ENCODE measurements at regions not wholly inside any gene's neighbourhood (a gene's known extent, or its start where the extent isn't known, plus 50 kb on each side); places are given as distances from the start of the nearest gene placed in this dataset.
"Not testable (repeated sequence)": the region's sequence is repeated elsewhere in the genome, so short reads cannot be mapped to it uniquely, and the experiment has no call there.

GRCh38 chr2:121818546-121818945 lies 63.1 kb downstream of the TSN start:
- DNase-seq (ENCODE audit: extremely low read depth, low read depth, low spot score), result no peak

- no peak for DNase-seq (ENCODE audit: extremely low read depth, low read depth, low spot score)
Observed at GRCh38 chr2:121819846-121820245, 64.4 kb downstream of the TSN start.

- no peak for DNase-seq (ENCODE audit: extremely low read depth, low read depth, low spot score)
Observed at GRCh38 chr2:121821476-121822158, 66.2 kb downstream of the TSN start.

GRCh38 chr2:121824264-121824663 lies 68.8 kb downstream of the TSN start:
- DNase-seq (ENCODE audit: extremely low read depth, low read depth, low spot score), result no peak

GRCh38 chr2:121825003-121825950 lies 69.8 kb downstream of the TSN start:
- no peak for DNase-seq (ENCODE audit: extremely low read depth, low read depth, low spot score)

- DNase-seq (ENCODE audit: extremely low read depth, low read depth, low spot score), result no peak
Observed at GRCh38 chr2:121826036-121826435, 70.6 kb downstream of the TSN start.

GRCh38 chr2:121828281-121828731 lies 72.9 kb downstream of the TSN start:
- no peak for DNase-seq (ENCODE audit: extremely low read depth, low read depth, low spot score)

GRCh38 chr2:121830809-121831208 lies 75.4 kb downstream of the TSN start:
- DNase-seq (ENCODE audit: extremely low read depth, low read depth, low spot score), result no peak

- no peak for DNase-seq (ENCODE audit: extremely low read depth, low read depth, low spot score)
Observed at GRCh38 chr2:121831841-121832240, 76.4 kb downstream of the TSN start.

GRCh38 chr2:121832412-121833357 lies 77.2 kb downstream of the TSN start:
- no peak for DNase-seq (ENCODE audit: extremely low read depth, low read depth, low spot score)

GRCh38 chr2:121833358-121833723 lies 77.9 kb downstream of the TSN start:
- no peak for DNase-seq (ENCODE audit: extremely low read depth, low read depth, low spot score)

- DNase-seq (ENCODE audit: extremely low read depth, low read depth, low spot score), result no peak
Observed at GRCh38 chr2:121836611-121837010, 81.2 kb downstream of the TSN start.

GRCh38 chr2:121837591-121837990 lies 82.1 kb downstream of the TSN start:
- DNase-seq (ENCODE audit: extremely low read depth, low read depth, low spot score), result no peak

- DNase-seq (ENCODE audit: extremely low read depth, low read depth, low spot score), result no peak
Observed at GRCh38 chr2:121838551-121838950, 83.1 kb downstream of the TSN start.

- DNase-seq (ENCODE audit: extremely low read depth, low read depth, low spot score), result no peak
Observed at GRCh38 chr2:121839584-121839983, 84.1 kb downstream of the TSN start.

GRCh38 chr2:121849236-121849635 lies 93.8 kb downstream of the TSN start:
- DNase-seq (ENCODE audit: extremely low read depth, low read depth, low spot score), result no peak

- DNase-seq (ENCODE audit: extremely low read depth, low read depth, low spot score), result not testable (repeated sequence)
Observed at GRCh38 chr2:121853149-121853548, 97.7 kb downstream of the TSN start.

- no peak for DNase-seq (ENCODE audit: extremely low read depth, low read depth, low spot score)
Observed at GRCh38 chr2:121855510-121855909, 100.1 kb downstream of the TSN start.

- DNase-seq (ENCODE audit: extremely low read depth, low read depth, low spot score), result no peak
Observed at GRCh38 chr2:121856360-121856759, 100.9 kb downstream of the TSN start.

GRCh38 chr2:121858369-121858768 lies 102.9 kb downstream of the TSN start:
- DNase-seq (ENCODE audit: extremely low read depth, low read depth, low spot score), result no peak

- DNase-seq (ENCODE audit: extremely low read depth, low read depth, low spot score), result no peak
Observed at GRCh38 chr2:121858847-121859246, 103.4 kb downstream of the TSN start.
